GM18520 (cell line): ENCODE measurements at regions not wholly inside any gene's neighbourhood (a gene's known extent, or its start where the extent isn't known, plus 50 kb on each side); places are given as distances from the start of the nearest gene placed in this dataset.

ENCODE experiments used
- ATAC-seq: cut with Tn5 transposase; IDR thresholded peaks from one replicate; pipeline ENCODE4 v1.9.1; 2021; ENCODE audit not compliant: unreplicated experiment

DNA sequence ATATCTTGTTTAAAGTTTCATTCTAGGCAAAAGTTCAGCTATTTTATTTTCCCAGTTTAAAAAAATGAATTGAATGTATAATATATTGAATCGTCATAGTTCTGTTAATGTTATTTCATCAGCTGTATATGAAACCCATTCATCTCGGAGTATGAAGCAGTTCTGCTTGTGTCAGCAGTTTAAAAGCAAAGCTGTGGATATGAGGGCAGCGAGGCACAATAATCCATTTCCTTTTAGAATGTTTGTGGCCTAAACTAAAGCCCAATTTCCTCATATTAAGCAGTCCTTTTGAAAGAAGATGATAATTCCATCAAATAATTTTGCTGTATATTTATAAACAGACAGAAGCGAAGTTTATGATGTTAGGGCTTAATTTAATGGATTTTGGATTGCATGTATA, 300.1 kb downstream of the SAMD5 start:
- no peak for ATAC-seq

DNA sequence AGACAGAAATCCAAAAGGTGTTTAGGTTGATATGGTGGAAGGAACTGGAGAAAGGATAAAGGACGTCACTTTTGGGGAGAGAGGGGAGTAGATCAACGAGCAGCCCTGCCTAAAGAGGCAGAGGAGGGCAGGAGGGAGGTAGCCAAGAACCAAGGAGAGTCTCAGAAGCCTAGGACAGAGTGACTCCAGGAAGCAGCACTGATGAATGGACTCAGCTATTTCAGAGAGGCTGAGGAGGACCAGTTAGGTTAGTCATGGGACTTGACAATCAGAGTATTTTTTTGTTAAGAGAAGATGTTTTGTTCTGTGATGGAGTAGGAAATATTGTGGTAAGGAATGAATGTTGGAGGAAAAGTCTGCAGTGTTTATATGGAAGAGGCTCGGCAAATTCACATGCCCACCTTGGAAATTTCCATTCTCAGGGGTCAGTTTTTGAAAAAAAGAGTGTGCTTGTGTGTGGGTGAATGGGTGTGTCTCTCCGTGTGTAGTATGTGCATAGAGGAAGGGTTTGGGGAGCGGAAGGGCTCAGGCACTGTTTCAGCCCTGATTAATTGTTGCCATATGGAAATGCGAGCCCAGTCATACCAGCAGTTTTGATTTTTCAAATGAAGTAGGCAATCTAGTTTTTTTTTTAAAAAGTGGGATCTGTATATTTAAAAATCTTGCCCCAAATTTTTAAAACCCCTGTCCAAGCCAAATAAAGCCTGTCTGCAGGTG, 303.6 kb downstream of the SAMD5 start:
- no peak for ATAC-seq

GRCh38 chr6:147817042-147817689, 308.7 kb downstream of the SAMD5 start:
- no peak for ATAC-seq

DNA sequence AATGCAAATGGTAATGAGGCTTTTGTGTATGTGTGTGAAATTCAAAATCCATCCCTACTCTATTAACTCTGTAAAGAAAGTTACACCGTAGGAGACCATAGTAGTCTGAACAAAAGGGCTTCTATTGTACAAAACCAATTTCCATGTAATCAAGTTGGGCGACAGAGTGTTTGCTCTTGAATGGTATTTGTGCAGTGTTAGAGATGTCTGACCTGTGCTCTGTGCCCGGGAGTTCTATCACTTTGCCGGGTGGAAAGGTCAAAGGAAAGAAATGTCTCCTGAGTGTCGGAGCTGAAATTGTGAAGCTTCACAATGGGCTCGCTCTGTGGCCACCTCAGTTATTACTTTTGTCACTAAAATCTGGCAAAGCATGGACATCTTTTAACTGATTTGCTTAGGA, 312.0 kb downstream of the SAMD5 start:
- ATAC-seq = no peak

- no peak for ATAC-seq
Observed at GRCh38 chr6:147821295-147821897, 312.9 kb downstream of the SAMD5 start.

DNA sequence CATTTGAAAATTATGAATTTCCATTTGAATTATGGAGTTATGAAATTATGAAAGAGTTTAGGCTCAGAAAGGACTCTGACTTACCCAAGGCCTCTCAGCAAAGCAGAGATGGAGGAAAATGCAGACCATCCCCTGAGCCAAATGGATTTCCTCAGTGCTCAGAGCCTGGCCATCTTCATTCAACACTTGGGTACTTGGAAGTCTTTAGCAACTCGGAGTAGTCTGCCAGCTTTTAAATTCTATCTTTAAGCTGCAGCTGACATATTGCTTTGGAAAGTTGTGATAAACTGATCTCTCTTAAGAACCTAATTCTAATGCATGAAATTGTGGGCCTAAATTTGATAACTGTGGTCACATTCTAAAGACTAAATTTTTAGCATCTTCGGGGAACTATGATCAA, 315.4 kb downstream of the SAMD5 start:
- ATAC-seq = no peak

GRCh38 chr6:147825848-147826247, 317.4 kb downstream of the SAMD5 start:
- no peak for ATAC-seq

- ATAC-seq = no peak
Observed at GRCh38 chr6:147826698-147827097, 318.2 kb downstream of the SAMD5 start.

DNA sequence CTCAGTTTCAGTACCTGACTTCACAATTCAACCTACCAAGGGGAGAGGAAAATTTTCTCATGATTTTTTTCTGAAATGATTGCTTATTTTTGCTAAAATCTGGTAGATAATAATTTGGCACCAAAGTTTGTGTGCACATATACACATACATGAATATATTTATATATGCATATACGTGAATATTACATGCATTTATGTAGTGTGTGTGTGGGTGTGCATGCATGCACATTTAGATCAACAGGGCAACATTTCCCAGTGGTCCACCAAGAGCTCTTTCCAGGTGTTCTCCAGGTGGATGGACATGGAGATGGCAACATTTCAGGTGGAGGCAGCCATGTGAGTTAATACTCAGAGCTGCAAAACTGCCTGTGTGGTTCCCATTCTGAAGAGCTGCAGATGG, 320.9 kb downstream of the SAMD5 start:
- no peak for ATAC-seq

DNA sequence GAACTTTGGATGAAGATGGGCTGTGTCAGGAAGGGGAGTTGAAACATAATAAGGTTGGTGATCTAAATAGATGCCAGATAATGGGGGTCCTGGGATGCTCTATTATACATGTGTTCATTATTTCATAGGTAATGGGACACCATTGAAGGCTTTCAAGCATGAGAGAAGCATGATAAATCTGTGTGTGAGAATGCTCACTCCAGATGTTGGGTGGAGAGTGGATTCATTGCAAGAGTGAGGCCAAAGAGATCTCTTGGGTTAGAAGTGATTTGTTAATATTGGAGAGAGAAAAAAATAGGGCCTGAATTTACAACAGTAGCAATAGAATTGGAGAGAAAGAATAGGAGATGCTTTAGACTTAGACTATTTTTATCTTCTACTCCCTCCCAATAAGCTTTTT, 321.3 kb downstream of the SAMD5 start:
- no peak for ATAC-seq

DNA sequence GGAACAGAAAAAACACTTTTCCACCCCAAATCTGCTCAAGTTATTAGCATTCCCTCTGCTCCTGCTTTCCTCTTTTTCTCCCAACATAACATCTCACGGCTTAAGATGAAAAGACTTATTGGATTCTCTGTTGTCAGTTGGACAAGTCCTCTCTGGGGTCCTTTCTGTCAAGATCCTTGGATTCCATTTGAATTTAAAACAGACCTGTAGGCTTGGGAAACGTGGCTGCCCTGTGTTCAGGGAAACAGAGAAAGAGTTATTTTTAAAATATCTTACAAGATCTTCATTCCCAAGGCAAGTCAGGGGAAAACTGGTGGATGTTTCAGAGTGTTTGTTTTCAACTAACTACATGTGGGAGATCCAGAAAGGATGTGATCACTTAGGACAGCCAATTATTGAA, 322.9 kb downstream of the SAMD5 start:
- ATAC-seq = no peak

DNA sequence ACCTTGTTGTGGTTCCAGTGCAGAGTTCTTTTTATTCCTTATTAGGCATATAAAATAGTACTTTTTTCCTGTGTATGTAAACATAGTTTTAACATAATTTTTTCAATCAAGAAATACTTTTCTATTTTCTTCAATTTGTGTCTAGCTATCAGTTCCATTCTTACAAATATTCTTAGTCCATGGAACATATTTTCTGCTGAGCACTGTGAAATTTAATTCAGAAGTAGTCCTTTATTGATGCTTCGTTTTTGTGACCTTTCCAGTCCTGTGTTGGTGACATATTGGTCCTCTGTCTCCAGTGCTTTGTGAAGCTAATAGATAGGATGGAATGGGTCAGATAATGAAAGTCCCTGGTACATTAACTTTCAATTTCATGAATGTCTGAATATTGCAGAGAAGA, 325.1 kb downstream of the SAMD5 start:
- ATAC-seq = no peak

- no peak for ATAC-seq
Observed at GRCh38 chr6:147834084-147834776, 325.7 kb downstream of the SAMD5 start.

DNA sequence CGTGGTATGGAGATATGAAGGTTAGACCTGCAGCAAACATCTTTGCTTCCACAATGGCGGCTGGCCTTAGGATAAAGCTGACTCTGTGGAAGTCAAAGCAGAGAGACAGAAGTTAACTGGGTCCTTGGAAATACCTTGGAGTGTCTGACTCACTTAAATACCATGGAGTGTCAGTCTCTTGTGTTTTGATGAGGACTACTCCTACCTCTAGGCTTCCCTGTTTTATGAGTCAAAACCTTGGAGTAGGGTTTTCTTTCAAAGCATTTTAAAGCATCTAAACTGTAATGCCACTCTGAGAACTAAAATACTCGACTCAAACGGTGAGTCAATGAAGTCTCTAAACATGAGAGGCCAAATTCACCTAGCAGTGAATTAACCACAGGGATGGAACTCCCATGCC, 329.1 kb downstream of the SAMD5 start:
- no peak for ATAC-seq

- no peak for ATAC-seq
Observed at GRCh38 chr6:147839708-147840610, 331.5 kb downstream of the SAMD5 start.

GRCh38 chr6:147841547-147842148, 333.2 kb downstream of the SAMD5 start:
- ATAC-seq = no peak

GRCh38 chr6:147849401-147850330, 341.2 kb downstream of the SAMD5 start:
- no peak for ATAC-seq

- ATAC-seq = no peak
Observed at GRCh38 chr6:147852772-147853171, 344.3 kb downstream of the SAMD5 start.

DNA sequence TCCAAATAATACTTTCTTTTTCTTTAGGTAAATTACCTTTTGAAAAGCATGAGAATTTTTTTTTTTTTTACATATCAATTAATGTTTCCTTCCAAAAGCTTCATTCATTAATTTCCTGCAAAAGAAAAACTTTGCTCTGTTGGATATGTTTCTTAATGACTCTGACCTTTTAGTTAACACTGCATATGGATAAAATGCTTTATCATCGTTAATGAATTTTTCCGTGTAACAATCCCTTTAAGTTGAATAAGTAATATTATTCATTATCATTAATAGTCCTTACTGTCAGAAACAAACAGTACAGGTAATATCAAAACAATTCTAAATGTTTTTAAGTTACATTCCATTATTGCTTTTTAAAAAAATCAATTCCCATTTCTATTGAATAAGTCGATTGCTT, 345.1 kb downstream of the SAMD5 start:
- ATAC-seq = no peak
